HG03378 (cell line): ENCODE measurements at regions not wholly inside any gene's neighbourhood (a gene's known extent, or its start where the extent isn't known, plus 50 kb on each side); places are given as distances from the start of the nearest gene placed in this dataset.

ENCODE experiments used
- ATAC-seq: cut with Tn5 transposase; IDR thresholded peaks from one replicate; pipeline ENCODE4 v1.9.1; 2021; ENCODE audit warnings: mild to moderate bottlenecking, moderate library complexity; ENCODE audit not compliant: unreplicated experiment

- ATAC-seq = no peak
Observed at GRCh38 chr13:53143757-53144339, 115.2 kb downstream of the OLFM4 start.

GRCh38 chr13:53144826-53145225 lies 116.2 kb downstream of the OLFM4 start:
- ATAC-seq = no peak

GRCh38 chr13:53150568-53150967 lies 122.0 kb downstream of the OLFM4 start:
- no peak for ATAC-seq

GRCh38 chr13:53151336-53152056 lies 122.9 kb downstream of the OLFM4 start:
- peak; percentile 96 for ATAC-seq

GRCh38 chr13:53152057-53152421 lies 123.4 kb downstream of the OLFM4 start:
- ATAC-seq = no peak

GRCh38 chr13:53158201-53158600 lies 129.6 kb downstream of the OLFM4 start:
- no peak for ATAC-seq

GRCh38 chr13:53159431-53159830 lies 130.8 kb downstream of the OLFM4 start:
- no peak for ATAC-seq

- ATAC-seq = no peak
Observed at GRCh38 chr13:53160211-53160610, 131.6 kb downstream of the OLFM4 start.

GRCh38 chr13:53161251-53161650 lies 132.6 kb downstream of the OLFM4 start:
- no peak for ATAC-seq

GRCh38 chr13:53165261-53165660 lies 136.6 kb downstream of the OLFM4 start:
- ATAC-seq = no peak

- ATAC-seq = no peak
Observed at GRCh38 chr13:53167561-53167960, 138.9 kb downstream of the OLFM4 start.

- ATAC-seq = no peak
Observed at GRCh38 chr13:53170910-53171309, 142.3 kb downstream of the OLFM4 start.

- ATAC-seq = no peak
Observed at GRCh38 chr13:53174545-53174944, 145.9 kb downstream of the OLFM4 start.

- no peak for ATAC-seq
Observed at GRCh38 chr13:53180684-53181083, 152.1 kb downstream of the OLFM4 start.

- no peak for ATAC-seq
Observed at GRCh38 chr13:53182724-53183123, 154.1 kb downstream of the OLFM4 start.

GRCh38 chr13:53188120-53188519 lies 159.5 kb downstream of the OLFM4 start:
- ATAC-seq = no peak

GRCh38 chr13:53189162-53189561 lies 160.5 kb downstream of the OLFM4 start:
- no peak for ATAC-seq

- ATAC-seq = no peak
Observed at GRCh38 chr13:53191091-53191490, 162.5 kb downstream of the OLFM4 start.

GRCh38 chr13:53197424-53197823 lies 168.8 kb downstream of the OLFM4 start:
- ATAC-seq = no peak

GRCh38 chr13:53198017-53198416 lies 169.4 kb downstream of the OLFM4 start:
- no peak for ATAC-seq

- ATAC-seq = no peak
Observed at GRCh38 chr13:53198736-53199135, 170.1 kb downstream of the OLFM4 start.

- no peak for ATAC-seq
Observed at GRCh38 chr13:53200075-53200474, 171.5 kb downstream of the OLFM4 start.
